ELF-1 (cell line): ENCODE measurements at regions not wholly inside any gene's neighbourhood (a gene's known extent, or its start where the extent isn't known, plus 50 kb on each side); places are given as distances from the start of the nearest gene placed in this dataset.

ENCODE experiments used
- DNase-seq: peaks from one replicate; pipeline ENCODE4 v3.0.0-alpha.2; 2016; ENCODE audit warnings: low read depth, low spot score

GRCh38 chr6:48818052-48818412 lies 645.0 kb downstream of the MMUT start:
- DNase-seq = no peak

DNA sequence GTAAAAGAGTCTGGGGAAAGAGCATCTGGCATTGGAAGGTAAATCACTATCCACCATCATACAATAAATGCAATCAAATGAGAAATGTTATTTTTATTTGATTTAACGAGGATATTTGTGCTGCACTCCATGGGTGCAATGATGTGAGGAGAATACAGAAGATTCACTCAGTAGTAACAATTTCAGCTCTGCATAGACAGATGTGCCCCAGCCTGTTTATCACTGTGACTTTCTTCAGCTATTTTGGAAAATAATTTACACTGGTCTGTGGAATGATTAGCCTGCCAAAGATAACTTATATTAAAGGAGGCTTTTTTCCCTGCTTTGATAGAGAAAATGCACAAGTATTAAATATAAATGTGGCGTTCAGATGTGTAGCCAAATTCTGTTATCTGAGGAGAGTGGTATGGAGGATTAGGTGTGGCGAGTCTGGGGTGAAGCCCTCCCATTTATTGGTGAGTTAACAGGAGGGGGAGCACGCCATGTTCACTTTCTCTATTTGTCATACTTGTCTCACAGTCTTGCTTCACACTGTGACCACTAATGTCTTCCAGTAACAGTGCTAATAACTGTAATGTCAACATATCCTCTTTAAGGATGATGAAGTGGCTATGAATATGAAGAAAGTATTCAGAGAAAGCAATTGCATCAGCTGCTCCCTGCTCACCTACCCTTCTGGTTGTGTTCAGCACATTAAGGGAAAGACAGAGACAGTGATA lies 645.6 kb downstream of the MMUT start:
- no peak for DNase-seq

- no peak for DNase-seq
Observed at GRCh38 chr6:48814957-48815356, 648.1 kb downstream of the MMUT start.

DNA sequence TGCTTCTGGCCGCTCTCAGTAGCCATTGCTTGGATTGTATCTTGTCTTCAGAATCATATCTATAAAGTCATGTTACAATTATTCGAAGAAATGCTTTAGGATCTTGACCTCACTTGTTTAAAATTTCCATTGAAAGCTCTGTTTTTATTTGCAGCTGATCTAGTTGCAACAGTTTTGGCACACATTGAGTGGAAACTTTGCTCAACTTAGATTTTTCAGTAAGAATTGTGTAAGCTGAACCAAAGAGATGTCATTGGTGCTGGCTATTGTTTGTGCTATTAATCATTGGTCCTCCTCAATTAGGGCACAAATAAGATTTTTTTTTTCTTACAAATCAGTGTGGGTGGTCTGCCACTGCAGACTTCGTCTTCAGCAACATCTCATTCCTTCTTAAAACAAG lies 649.2 kb downstream of the MMUT start:
- no peak for DNase-seq

DNA sequence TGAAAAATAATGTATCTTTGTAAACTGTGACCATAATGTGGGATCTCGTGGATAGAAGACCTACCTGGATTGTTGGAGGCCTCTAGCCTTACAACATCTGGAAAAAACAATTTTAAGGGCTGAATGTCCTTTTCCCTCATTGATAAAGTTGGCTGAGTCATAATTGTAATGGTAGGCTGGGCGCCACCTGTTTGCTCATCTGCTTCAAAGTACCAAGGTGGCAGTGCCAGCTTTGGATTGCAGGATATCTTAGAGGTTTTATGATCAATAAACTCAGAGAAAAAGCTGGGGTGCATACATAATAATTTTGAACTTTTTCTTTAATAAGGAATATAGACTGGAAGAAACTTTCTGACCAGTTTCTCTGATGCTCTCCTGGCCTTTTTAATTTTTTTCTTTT lies 653.4 kb downstream of the MMUT start:
- no peak for DNase-seq

DNA sequence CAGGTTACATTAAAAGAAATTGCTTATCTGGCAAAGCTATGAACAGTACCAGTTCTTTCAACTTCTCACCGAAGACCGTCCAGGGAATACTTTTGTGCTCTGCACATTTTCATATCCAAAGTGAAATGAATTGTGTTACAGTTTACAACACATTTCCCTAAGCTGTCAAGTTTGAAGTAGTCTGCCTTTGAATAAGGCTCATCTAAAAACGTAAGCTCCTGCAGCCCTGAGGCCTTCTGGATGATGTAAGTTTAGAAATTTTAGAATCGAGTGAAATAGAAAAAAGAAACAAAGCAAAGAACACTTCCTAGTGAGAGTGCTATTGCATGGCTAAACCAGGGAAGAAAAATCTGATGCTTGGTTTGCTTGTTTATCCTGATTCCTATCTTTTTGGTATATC lies 653.8 kb downstream of the MMUT start:
- DNase-seq = no peak

- no peak for DNase-seq
Observed at GRCh38 chr6:48798296-48798695, 664.8 kb downstream of the MMUT start.

DNA sequence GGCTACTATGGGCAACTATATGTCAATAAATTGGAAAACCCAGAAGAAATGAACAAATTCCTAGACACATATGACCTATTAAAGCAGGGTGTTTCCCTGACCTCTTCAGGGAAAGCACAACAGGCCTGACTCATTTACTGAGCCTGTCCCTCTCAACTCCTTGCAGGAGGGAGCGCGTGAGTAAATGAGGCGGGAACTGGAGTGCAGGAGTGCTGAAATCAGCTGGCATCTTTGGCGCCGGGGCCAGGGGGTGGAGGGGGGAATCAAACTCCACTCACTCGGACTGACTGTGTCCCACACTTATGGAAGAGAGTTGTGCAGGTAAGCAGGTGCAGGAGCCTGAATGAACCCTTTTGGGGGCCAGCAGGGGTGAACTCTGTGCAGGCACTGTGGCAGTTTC lies 671.2 kb upstream of the PTCHD4 start:
- DNase-seq = no peak

DNA sequence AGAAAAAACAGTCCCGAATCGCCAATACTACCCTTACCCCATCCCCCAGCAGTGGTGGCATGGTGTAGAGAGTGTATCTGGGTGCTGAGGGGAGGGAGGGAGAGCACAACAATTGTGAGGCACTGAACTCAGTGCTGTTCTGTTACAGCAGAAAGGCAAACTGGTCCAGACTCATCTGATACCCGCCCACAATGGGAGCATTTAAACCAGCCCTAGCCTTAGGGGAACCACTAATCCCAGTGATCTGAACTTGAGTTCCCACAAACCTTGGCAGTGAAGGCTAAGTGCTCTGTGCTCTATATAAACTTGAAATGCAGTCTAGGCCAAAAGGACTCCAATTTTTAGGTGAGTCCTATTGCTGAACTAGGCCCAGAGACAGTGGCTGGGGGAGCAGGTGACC lies 666.4 kb upstream of the PTCHD4 start:
- DNase-seq = no peak

DNA sequence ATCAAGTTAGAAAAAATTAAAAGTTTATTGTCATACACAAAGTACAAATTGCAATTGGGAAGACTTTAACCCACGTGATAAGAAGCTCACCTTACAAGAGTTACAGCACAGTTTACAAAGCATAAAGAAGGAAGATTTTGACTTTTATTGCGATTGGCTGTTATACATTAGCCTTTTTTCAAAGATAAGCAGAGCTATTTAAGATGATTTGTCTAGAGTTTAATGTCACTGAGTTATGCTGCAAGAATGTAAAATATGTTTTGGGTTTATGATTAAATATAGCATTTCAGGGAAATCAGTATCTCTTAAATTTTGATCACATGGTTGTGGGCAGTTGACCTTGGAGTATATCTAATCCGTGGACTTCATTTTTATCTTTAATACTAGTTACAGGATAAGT lies 664.2 kb upstream of the PTCHD4 start:
- DNase-seq = no peak

DNA sequence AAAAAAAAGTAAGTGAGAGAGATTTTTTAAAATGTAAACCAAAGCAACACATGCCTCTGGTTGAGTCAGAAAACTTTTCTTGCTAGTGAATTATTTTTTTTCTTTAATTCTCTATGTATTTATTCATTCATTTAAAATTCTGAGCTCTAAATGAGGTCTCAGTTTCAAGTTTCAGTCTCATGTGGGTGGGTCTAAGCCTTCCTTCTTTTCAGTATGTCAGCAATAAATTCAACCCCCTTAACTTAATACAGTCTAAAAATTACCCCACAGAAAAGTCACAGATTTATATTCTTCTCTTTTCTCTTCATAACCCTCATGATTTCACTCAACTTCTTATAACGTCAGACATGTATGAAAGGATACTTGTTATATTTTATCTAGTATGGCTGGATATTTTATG lies 663.3 kb upstream of the PTCHD4 start:
- DNase-seq = no peak

GRCh38 chr6:48766349-48766748 lies 655.4 kb upstream of the PTCHD4 start:
- no peak for DNase-seq

- peak; percentile 23 for DNase-seq
Observed at GRCh38 chr6:48765352-48765961, 654.5 kb upstream of the PTCHD4 start.

- DNase-seq = no peak
Observed at GRCh38 chr6:48764286-48765044, 653.5 kb upstream of the PTCHD4 start.

DNA sequence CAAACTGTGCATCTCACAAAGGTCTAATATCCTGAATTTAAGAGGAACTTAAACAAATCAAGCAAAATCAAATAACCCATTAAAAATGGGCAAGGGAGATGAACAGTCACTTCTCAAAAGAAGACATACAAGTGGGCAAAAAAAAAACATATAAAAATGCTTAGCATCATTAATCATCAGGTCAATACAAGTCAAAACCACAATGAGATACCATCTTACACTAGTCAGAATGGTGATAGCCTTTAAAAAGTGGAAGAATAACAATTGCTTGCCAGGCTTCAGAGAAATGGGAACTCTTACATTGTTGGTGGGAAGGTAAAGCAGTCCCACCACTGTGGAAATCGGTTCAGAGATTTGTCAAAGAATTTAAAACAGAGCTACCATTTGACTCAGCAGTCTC lies 646.7 kb upstream of the PTCHD4 start:
- DNase-seq = no peak

- no peak for DNase-seq
Observed at GRCh38 chr6:48755315-48755714, 644.3 kb upstream of the PTCHD4 start.

DNA sequence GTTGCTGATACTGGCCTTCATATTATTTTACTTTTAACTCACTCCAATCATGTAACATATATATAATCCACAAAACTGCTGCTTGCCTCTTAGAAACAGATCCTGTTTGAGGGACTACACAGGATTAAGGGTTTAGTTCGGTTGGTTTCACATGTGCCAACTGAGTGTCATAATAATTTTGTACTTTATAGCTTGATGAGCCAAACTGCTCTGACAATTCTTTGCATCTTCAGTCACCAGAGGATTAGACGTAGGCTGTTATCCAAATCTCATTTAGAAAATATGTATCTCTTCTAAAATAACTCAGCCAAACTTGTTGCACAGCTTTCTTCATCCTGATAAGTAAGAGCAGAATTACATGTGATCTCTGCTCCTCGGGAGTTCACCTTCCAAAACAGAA lies 643.6 kb upstream of the PTCHD4 start:
- no peak for DNase-seq

GRCh38 chr6:48750861-48751260 lies 639.9 kb upstream of the PTCHD4 start:
- DNase-seq = no peak

DNA sequence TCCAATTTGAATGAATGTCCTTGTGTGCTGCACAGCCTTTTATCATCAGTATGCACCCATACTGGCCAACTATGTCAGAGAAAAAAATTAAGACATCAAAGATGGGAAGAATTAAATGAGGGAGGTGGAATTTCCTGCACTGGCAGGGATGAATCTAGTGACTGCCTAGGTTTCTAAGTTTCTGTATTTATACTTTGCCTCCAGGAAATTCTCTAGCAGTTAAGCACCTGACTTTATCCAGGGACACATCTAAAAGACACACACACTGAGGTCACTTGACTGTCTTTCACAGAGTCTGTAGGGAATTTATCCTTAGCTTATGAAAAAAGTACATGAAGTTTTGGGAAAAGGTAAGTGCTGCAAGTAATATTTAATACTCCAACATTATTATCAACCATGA lies 636.5 kb upstream of the PTCHD4 start:
- no peak for DNase-seq

DNA sequence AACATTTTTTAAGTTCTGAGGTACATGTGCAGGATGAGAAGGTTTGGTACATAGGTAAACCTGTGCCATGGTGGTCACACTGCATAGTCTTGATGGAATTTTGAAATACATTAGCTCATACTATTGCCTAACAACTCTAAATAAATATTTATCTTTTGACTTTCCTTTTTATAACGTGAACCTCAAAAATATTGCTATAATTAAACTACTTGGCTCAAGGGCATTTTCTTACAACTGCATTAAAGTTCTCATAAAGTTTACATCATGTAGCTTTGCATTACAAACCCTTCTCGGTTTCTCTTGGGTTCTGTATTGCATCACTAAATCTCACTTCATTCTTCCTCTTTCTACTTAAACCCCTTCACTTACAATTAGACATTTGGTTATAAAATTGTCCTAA lies 636.0 kb upstream of the PTCHD4 start:
- DNase-seq = no peak

DNA sequence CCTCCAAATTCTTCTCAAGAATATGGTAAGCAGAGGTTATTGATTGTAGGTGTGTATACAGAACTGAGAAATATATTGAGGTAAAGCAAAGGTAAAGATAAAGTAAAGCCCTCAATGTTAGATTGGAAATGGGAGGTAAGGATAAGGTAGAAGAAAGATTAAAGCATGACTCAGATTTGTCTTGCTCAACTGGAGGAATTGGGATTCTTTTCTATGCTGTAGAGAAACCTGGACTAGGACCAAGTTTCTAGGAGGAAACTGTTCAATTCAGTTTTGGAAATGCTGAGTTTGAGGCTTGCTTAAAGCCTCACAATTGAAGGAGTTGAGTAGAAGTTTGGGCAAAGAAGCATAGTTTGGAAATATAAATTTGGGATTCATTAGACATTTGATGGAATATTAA lies 634.0 kb upstream of the PTCHD4 start:
- DNase-seq = no peak

GRCh38 chr6:48743738-48744137 lies 632.7 kb upstream of the PTCHD4 start:
- no peak for DNase-seq
